Right lobe of liver (tissue), 6 donors: ENCODE measurements at regions not wholly inside any gene's neighbourhood (a gene's known extent, or its start where the extent isn't known, plus 50 kb on each side); places are given as distances from the start of the nearest gene placed in this dataset.
A peak's percentile ranks its signal among the peaks of the same experiment; 100 is the strongest.

Experiments used
- ATAC-seq, 4 donors: fragments of 200-7000 bp; cut with Tn5 transposase; one replicate each; pipeline ENCODE4 v1.9.1; 2020; ENCODE audit warnings: mild to moderate bottlenecking in 4 of 4, moderate library complexity in 4 of 4
- DNase-seq, 3 donors: peaks; one replicate each; pipeline ENCODE4 v3.0.0-alpha.2; 2020
- H3K27ac ChIP-seq, 3 donors: fragments of 200-600 bp; one replicate each; pipeline ENCODE4 v1.8.0; 2022
- H3K27me3 ChIP-seq, 2 donors: fragments of 200-600 bp; one replicate each; pipeline ENCODE4 v1.8.0; 2022
- H3K36me3 ChIP-seq, 4 donors: fragments of 200-600 bp; sonication (generic) in 1 of 4; one replicate each; pipeline versions ENCODE4 v1.5.1 to v1.8.0; 2017 to 2022; ENCODE audit warnings: control low read depth in 1 of 4
- H3K4me1 ChIP-seq, 4 donors: fragments of 200-600 bp; sonication (generic) in 1 of 4; one replicate each; pipeline versions ENCODE4 v1.5.1 to v1.8.0; 2017 to 2022; ENCODE audit warnings: control low read depth in 1 of 4
- H3K4me3 ChIP-seq, 3 donors: fragments of 200-600 bp; one replicate each; pipeline ENCODE4 v1.8.0; 2022
- H3K9me3 ChIP-seq, 4 donors: fragments of 200-600 bp; sonication (generic) in 1 of 4; one replicate each; pipeline versions ENCODE4 v1.5.1 to v1.8.0; 2017 to 2022; ENCODE audit warnings: control low read depth in 1 of 4
- POLR2A ChIP-seq: fragments of 450-650 bp; IDR thresholded peaks from one replicate; pipeline ENCODE4 v1.6.1; 2017; ENCODE audit warnings: antibody characterized with exemption, mild to moderate bottlenecking
- WGBS: methylation state at CpG from one replicate; pipeline ENCODE4 v1.1.6; 2018; ENCODE audit warnings: low coverage, low lambda C conversion rate; ENCODE audit not compliant: insufficient coverage; ENCODE audit errors: missing lambda C conversion rate; 5-methylcytosine and 5-hydroxymethylcytosine counted together
- intact Hi-C, 2 donors: fragments of 100-400 bp; cut with DNase I; formaldehyde crosslinking; loops; one replicate each; pipeline versions ENCODE4 v1.11.2 to v1.14.1; 2022
- TF ChIP-seq, protein P1 (sequence below), 4 donors: fragments of 200-600 bp in 3 of 4; fragments of 450-650 bp in 1 of 4; IDR thresholded peaks; one replicate each; pipeline versions ENCODE4 v1.5.1 to v1.8.0; 2016 to 2022; ENCODE audit warnings: antibody characterized with exemption in 4 of 4, mild to moderate bottlenecking in 2 of 4
- donor health status: DM: no; HTN: yes; CAD: no.
- donor health status: DM: no; HTN: no; CAD: no.
- donor health status: DM: no; HTN: no; CAD: no.
- donor health status: DM: no; HTN: yes; CAD: no.
- donor health status: DM: no; HTN: yes; CAD: no.

DNA sequence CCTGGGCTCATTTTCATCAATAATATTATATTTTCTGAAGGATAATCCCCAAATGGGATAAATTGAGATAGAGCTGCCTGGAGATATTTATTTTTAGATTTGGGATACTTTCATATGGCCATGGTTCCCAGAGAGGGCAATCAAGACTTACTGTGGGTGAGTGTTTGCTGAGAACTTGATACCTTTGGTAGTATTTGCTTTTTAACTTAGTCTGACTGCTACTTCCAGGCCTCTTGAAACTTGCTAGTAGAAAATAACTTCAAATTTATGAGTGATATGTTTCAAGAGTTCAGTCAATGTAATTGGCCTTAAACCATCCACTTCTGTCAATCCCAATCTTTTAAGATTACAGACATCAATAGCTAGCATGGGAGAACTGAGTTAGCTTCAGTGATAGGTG is 181.6 kb upstream of the POU3F4 start:
- Histone ChIP-seq H3K4me3 (no peak overlapping the region), H3K36me3 (no peaks in the 10 kb centered on the region), H3K27ac (no peak overlapping the region), H3K9me3 (no peaks in the 10 kb centered on the region), H3K4me1 (no peaks in the 10 kb centered on the region), H3K27me3 (no peaks in the 10 kb centered on the region)
- intact Hi-C loops: no loop called here
- TF ChIP-seq, protein P1, sequence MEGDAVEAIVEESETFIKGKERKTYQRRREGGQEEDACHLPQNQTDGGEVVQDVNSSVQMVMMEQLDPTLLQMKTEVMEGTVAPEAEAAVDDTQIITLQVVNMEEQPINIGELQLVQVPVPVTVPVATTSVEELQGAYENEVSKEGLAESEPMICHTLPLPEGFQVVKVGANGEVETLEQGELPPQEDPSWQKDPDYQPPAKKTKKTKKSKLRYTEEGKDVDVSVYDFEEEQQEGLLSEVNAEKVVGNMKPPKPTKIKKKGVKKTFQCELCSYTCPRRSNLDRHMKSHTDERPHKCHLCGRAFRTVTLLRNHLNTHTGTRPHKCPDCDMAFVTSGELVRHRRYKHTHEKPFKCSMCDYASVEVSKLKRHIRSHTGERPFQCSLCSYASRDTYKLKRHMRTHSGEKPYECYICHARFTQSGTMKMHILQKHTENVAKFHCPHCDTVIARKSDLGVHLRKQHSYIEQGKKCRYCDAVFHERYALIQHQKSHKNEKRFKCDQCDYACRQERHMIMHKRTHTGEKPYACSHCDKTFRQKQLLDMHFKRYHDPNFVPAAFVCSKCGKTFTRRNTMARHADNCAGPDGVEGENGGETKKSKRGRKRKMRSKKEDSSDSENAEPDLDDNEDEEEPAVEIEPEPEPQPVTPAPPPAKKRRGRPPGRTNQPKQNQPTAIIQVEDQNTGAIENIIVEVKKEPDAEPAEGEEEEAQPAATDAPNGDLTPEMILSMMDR (IDR thresholded peaks at IDR 0.05): no peak
- no peak for TF ChIP-seq POLR2A
- no peak for ATAC-seq
- no peak for DNase-seq

- no peak overlapping the region for H3K27ac ChIP-seq
- H3K4me1 ChIP-seq: no peaks in the 10 kb centered on the region
- no peaks in the 10 kb centered on the region for H3K9me3 ChIP-seq
- intact Hi-C loops: no loop called here
- no peaks in the 10 kb centered on the region for H3K27me3 ChIP-seq
- no peak overlapping the region for H3K4me3 ChIP-seq
- DNase-seq (no peak), ATAC-seq (no peak)
- H3K36me3 ChIP-seq: no peaks in the 10 kb centered on the region
- 39% methylated on average over 3 of the region's 3 CpGs for WGBS
- TF ChIP-seq, protein P1 (IDR thresholded peaks at IDR 0.05): no peak
- no peak for TF ChIP-seq POLR2A
Observed at GRCh38 chrX:83333813-83334212, 174.3 kb upstream of the POU3F4 start.

- TF ChIP-seq, protein P1 (IDR thresholded peaks at IDR 0.05): no peak
- no peak for TF ChIP-seq POLR2A
- 18% methylated on average over 1 of the region's 1 CpG for WGBS
- no peaks in the 10 kb centered on the region for H3K36me3 ChIP-seq
Observed at GRCh38 chrX:83336454-83336853, 171.6 kb upstream of the POU3F4 start.

GRCh38 chrX:83339724-83340123 is 168.4 kb upstream of the POU3F4 start:
- no peak overlapping the region for H3K4me3 ChIP-seq
- TF ChIP-seq, protein P1 (IDR thresholded peaks at IDR 0.05): no peak
- TF ChIP-seq POLR2A: no peak
- H3K4me1 ChIP-seq: no peaks in the 10 kb centered on the region
- no peaks in the 10 kb centered on the region for H3K9me3 ChIP-seq
- no peak for DNase-seq
- ATAC-seq: peak in 2 of 4 donors; percentile 27 to 35
- H3K36me3 ChIP-seq: no peaks in the 10 kb centered on the region
- H3K27ac ChIP-seq: no peak overlapping the region
- WGBS: 38% methylated on average over 4 of the region's 4 CpGs
- intact Hi-C loops: no loop called here
- peaks cover 0 to 5% of the 10 kb centered on the region in 2 donors for H3K27me3 ChIP-seq

More at GRCh38 chrX:83336454-83336853, 171.6 kb upstream of the POU3F4 start:
- Histone ChIP-seq H3K27me3 (peaks cover 0 to 5% of the 10 kb centered on the region in 2 donors), H3K4me3 (no peak overlapping the region), H3K9me3 (no peaks in the 10 kb centered on the region), H3K27ac (no peak overlapping the region), H3K4me1 (no peaks in the 10 kb centered on the region)
- intact Hi-C loops: no loop called here
- ATAC-seq (no peak), DNase-seq (no peak)

- Histone ChIP-seq H3K27me3 (no peaks in the 10 kb centered on the region), H3K4me1 (no peaks in the 10 kb centered on the region), H3K4me3 (no peak overlapping the region), H3K36me3 (no peaks in the 10 kb centered on the region), H3K27ac (no peak overlapping the region), H3K9me3 (no peaks in the 10 kb centered on the region)
- DNase-seq (no peak), ATAC-seq (no peak)
- intact Hi-C loops: no loop called here
- 57% methylated on average over 3 of the region's 3 CpGs for WGBS
- TF ChIP-seq, protein P1 (IDR thresholded peaks at IDR 0.05): no peak
- no peak for TF ChIP-seq POLR2A
Observed at GRCh38 chrX:83345298-83345697, 162.8 kb upstream of the POU3F4 start.
